GM18502 (cell line): ENCODE measurements at regions not wholly inside any gene's neighbourhood (a gene's known extent, or its start where the extent isn't known, plus 50 kb on each side); places are given as distances from the start of the nearest gene placed in this dataset.

Source experiments
- ATAC-seq: cut with Tn5 transposase; IDR thresholded peaks from one replicate; pipeline ENCODE4 v1.9.1; 2021; ENCODE audit warnings: mild to moderate bottlenecking; ENCODE audit not compliant: unreplicated experiment, poor library complexity

DNA sequence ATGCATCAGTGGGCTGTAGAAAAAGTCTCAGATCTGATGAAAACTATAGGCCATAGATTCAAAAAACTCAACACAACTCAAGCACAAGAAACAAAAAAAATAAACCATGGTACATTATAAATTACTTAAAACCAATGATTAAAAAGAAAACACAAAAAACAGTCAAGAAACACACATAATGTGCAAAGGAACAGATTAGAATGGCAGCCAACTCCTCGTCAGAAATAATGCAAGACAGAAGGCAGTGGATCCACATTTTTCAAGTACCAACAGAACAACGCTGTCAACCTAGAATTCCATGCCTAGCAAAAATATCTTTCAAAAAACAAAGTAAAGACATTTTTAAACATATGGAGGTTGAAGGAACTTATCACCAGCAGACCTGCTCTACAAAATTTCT, 69.7 kb downstream of the PSMB1 start:
- no peak for ATAC-seq

DNA sequence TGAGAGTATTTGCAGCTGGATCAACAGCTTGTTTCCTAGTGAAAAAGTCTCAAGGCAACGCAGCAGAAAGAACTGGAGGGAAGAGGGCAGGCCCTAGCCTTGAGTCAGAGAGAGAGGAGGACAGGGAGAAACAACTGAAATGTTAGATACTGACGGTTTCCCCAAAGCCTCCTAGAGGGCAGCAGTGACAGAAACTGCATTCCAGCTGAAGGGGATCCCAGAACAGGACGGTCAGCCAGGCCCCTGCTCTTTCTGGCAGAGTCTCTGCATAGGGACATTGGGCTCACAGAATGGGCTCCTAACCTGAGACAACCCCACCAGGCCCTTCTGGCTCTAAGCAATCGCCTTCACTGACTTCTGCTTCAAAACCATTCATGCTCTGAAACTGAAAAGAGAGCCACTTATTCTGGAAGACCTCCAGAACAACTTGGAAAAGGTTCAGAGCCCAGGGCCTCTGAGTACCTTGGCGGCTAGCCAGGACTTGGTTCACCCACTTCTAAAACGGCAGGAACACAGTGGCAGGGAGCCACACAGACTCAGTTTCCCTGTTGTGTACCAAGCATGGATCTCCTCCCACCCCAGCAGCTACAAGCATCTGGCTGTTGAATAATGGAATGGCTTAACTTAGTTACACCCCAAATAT, 72.9 kb downstream of the PSMB1 start:
- ATAC-seq, result no peak

DNA sequence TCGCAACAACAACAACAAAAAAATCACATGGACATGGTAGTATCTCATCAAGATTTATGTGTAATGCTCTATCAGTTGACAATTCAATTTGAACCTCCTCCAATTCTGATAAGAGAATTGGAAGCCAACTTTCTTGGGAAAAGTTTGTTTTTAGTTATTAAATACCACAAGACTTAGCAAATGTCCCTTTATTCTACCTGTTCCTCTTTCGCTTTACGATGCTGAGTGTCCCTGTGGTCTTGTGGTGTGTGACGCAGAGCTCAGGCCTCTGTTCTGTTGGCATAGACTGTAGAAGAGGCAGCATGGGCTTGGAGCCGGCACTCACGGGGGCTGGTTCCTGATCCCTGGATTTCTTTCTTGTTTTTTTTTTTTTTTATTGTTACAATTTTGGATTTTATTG, 76.7 kb downstream of the PSMB1 start:
- ATAC-seq, result no peak

DNA sequence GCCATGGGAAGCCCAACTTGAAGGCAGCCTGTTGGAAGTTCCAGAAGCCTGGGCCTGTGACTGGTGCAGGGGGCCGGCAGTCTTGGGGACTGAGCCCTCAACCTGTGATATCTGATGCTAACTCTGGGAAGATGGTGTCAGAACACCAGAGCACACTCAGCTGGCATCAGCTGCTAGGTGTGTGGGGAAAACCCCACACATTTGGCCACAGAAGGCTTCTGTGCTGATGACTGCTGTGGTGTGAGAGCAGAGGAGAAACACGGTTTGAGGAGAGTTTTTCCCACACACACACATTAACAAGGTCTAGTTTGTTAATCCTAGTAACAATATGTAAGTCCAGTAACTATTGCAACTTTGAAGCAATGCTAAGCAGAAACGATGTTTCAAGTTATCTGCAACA, 78.0 kb downstream of the PSMB1 start:
- ATAC-seq, result no peak

DNA sequence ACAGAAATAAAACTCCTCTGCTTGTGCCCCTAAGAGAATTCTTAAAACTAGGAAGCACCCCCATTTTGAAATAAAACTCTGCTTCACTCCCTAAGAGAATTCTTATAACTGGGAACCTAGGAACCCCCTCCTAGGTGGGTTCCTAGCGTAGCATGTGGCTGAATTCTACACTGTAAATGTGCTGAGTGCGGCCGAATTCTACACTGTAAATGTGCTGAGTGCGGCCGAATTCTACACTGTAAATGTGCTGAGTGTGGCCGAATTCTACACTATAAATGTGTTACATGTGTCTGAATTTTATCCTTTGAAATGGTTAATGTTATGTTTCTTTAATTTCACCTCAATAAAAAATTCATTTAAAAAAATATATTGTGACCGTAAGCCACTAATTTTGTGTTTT, 79.3 kb downstream of the PSMB1 start:
- ATAC-seq, result no peak

DNA sequence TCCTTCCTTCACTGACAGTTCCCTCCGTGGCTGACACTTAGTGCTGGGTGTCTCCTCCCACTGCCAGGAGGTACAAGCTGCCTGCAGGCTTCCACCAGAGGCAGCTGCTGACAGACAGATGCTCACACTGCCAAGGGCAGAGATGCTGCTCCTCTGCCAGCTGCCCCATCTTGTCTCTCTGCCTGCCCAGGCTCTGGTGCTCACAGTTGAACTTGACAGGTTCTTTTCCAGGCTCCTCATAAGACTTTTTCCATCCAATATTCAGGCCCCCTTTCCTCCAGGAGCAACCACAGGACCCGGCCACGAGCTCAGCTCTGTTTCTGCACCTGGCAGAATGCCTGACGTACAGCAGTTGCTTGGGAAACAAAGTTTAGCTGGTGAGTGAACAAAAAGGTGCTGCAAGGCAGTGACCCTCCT, 79.8 kb downstream of the PSMB1 start:
- no peak for ATAC-seq

DNA sequence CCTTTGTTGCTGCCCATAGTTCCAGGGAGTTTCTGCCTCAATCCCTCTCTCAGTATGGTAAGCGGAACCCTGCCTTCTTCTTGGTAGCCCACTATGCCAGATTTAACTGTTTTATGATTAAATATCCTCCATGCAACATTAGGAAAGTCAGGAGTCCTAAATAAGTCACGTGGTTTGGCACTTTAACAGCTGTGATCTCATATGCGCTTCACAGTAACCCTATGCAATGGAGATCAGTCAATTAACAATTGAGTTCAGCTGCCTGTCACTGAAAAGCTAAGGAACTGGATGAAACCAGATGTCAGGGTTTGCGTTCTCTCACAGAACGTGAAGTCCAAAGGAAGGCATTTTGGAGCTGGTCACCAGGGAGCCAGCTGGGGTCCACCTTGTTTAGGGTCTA, 81.6 kb downstream of the PSMB1 start:
- ATAC-seq, result no peak

DNA sequence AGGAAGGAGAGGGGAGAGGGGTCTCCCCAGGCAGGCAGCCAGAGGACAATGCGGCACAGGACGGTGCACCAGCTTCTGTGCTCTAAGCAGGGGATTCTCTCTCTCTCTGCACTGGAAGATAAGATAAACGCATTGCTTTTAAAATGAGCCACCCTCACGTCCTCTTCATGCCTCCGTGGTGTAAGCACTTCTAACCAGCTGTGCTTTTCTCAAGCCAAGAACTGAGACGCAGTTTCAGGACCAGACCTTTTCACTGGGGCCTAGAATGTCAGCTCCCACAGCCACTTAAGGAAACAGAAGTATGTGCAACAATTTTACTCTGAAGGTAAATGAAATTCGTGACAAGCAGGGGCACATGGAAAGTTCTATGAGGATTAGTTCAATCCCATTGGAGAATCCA, 82.4 kb downstream of the PSMB1 start:
- ATAC-seq, result no peak

DNA sequence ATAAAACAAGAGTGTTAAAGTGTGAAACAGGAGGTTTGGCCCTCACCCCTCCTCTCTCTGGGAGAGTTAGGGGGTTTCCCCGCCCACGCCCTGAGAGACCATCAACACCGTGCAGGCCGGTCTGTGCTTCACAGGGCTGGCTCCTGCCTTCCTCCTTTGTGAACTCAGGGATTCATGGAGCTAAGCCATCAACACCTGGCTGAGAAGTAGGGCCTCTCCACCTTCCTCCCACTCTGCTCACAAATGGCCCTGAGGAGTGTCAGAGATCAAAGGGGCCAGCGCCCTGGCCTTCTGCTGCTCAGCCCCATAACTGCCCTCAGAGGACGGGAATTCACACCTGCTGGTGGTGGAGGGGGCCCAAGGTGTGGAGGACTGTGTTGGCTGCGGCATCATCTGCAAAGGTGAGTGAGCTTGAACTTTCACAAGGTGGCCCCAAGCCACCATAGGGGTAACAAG, 88.6 kb downstream of the PSMB1 start:
- ATAC-seq, result no peak

DNA sequence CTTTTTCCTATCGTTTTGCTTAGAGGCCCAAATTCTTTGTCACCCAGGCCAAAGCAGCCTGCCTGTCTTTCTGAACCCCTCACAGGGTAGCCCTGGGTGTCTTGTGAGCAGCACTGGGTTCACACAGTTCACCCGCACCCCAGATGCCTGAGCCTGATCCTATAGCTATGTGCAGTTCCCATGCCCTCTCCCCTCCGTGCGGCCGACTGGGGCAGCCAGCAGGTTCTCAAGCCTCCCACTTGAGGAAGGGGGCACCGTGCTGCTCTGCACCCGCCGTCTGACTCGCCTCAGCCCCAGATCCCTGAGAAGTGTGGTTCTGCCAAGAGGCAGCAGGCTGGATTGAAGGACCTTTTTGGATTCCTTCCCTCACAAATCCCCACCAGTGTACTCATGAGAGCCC, 89.0 kb downstream of the PSMB1 start:
- ATAC-seq, result no peak

DNA sequence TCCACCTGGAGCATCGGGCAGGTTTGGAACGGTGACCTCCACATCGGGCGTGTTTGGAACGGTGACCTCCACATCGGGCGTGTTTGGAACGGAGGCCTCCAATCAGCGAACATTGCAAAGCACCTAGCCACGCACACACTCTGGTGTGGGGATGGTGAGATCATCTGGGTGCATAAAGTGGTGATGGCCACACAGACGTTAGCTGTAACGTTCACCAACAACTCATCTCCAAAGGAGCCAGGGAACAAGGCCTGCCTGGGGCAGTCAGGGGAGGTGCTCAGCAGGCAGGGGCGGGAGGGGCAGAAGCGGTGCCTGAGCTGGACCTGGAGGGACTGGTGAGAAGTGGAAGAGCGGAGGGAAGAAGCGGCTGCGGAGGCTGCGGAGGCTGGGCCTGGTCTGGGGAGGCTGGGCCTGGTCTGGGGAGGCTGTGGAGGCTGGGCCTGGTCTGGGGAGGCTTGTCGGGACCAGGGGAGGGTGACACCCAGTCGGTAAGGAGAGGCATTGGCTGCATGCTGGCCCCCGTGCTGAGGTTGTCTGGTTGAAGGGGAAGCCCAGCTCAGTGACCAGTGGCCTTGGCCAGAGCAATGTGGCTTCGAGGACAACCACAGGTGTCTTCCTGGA, 89.9 kb downstream of the PSMB1 start:
- ATAC-seq, result no peak

DNA sequence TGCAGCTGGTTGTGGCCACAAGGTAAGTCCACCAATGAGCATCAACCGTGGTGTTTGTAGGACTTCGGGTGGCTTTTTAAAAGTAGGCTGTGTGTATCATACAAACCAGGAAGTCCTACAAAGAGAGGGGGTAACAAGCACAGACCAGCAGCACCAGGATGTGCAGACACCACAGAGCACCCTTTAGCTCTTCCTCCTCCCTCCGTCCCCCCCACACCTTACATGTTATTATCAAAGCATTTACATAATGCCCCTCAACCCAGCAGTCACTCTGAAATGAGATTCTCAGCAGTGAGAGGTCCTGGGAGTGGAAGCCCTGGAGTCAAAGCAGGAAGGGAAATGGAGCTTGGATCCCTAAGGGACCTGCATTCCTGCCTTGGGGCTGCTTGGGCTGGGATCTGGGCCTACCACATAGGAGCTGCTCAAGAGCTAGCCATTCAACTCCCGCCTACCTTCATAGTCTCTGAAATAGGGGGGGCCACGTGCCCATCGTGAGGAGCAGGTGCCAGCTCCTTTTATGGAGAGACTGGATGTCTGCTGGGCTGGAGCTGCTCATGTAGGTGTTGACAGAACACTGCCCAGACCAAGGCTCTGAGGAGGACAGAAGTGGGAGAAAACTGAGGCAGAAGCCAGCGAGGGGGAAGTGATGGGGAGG, 90.6 kb downstream of the PSMB1 start:
- no peak for ATAC-seq

DNA sequence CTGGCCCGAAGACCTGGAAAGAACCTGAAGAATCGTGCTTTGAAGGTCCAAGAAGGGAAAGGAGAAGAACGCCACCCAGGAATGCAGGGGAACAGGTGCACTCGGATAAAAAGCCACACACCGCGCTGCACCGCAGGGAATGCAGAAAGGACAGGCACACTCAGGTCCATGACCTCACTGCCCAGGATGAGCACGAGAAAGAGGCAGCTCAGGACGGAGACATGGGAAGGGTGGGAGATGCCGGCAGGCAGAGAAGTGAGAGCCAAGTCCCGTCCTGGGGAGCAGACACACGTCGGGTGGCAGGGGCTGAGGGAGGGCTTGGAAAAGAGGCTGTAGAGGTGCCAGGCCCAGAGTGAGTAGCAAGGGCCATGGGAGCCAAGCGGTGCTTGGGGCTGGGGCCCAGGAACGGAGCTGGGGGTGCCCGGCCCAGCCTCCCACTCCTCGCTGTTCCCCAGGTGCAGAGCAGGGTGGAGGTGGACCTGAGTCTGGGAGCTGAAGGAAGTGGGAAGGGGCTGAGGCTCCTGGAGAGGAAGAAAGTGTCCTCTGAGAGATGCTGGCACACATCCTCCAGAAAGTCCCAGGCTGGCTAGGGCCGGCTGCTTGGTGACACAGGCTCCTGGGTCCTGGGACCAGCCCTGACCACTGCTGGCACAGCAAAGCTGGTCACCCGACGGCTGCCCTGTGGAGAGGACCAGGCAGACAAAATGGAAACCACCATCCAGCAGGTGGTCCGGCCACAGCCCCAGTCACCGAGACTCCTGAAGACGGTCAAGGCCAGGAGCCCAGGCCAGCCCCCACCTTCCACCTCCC, 91.3 kb downstream of the PSMB1 start:
- ATAC-seq, result no peak

DNA sequence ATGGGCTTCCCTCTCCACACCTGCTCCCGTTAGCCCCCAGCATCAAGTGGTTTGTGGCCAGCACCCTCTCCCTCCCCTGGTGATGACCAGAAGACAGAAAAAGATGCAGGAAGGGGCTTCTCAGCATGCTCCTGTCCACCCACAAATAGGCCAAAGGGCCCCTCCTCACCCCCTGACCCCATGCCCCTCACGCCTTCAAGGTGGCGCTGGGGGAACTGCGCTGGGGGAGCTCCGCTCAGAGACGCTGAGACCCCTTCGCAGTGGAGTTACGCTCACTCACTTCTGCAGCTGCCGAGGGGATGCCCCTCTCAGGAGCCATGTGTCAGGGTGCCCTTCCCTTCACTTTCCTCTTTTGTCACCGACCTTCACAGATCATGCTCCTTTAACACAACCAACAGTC, 92.0 kb downstream of the PSMB1 start:
- ATAC-seq, result no peak

DNA sequence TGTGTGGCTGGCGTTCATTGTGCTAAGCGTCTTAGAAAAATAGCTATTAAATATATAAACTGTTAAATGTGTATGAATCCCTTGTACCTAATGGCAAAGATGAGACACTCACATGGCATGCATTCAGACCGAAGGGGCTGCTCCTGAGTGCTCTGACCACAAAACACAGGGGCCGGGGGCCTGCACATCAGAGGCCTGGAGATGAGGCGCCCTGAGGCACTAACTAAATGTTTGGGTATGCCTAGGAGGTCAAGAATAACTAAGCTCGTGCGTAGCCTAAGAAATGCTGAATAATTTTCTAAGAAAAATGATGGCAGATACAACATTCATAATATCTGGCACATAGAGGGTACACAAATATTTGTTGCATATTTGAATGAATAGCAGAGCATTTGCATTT, 92.5 kb downstream of the PSMB1 start:
- no peak for ATAC-seq

DNA sequence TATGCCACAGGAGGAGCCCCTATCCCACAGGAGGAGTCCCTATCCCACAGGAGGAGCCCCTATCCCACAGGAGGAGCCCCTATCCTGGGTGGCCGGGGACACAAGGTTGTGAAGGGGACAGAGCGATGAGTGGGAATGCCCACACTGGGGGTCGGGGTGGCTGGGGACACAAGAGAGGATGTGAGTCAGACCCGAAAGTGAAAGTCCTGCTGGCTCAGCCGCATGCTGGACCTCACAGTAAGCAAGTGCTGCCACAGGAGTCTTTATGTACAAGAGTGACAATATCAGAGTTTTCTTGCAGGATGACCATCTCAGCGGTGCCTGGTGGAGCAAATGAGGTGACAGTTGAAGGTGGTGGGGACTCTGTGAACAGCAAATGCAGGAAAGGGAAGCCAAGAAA, 93.7 kb downstream of the PSMB1 start:
- ATAC-seq, result peak; percentile 83

DNA sequence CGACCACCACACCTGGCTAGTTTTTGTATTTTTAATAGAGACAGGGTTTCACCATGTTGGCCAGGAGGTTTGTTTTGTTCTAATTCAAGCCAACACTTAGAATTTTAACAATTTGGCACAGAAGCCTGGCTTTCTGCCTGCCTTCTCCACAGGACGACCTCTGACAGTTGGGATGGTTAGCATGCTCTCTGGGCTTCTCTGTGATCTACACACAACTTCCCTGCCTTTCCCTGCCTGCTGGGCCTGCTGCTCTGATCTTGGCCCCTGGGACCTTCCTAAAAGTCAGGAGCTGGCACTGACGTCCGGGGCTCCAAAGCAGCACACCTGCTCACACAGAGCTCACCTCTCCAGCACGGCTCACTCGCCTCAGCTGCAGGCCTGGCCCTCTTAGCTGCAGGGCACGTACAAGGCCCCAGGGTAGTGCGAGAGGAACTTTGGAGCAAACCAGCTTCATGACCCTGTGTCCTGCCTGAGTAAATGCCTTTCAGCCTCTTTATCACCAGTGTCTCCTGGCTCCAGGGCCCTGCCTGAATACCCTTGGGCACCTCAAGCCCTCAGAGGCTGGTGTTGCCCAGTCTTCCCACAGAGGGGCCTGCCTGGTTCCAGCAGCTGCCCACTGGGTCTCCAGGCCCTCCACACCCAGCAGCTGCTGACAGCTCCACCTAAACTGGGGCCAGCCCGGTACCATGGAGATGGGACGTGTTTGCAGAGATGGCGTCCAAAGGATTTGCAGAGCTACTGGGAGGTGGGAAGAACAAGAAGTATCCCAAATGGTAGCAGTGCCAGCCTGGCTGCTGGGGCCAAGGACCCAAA, 96.0 kb downstream of the PSMB1 start:
- no peak for ATAC-seq
